ENCODE measurements at regions not wholly inside any gene's neighbourhood (a gene's known extent, or its start where the extent isn't known, plus 50 kb on each side); places are given as distances from the start of the nearest gene placed in this dataset.

DNA sequence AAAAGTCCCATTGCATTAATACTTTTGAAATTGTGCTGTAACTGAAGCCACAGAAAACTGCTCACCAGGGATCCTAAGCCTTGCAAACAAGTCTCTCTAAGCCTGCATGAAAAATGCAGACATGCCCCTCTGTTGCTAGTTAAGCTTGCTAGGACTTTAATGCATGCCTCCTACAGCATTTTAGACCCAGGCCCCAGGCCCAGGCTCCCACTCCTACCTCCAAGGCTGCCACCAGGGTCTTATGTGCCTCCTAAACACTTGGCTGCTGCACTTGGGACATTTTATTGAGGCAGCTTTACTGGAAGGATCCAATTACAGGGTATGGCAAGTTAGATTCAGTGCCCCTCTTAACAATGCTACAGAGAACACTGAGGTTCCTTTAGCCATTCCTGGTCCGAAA lies 467.3 kb upstream of the CLINT1 start:
- Histone ChIP-seq H4K20me1 (ENCODE audit: insufficient read depth, low read length) (no peaks in the 10 kb centered on the region), H3K9me3 (replicated peaks in 1 of 2; ENCODE audit: control insufficient read depth in 1 of 2, insufficient read depth in 1 of 2, low read length in 2 of 2) (peaks cover 3 to 7% of the 10 kb centered on the region in 2 donors), H3K4me1 (ENCODE audit: control insufficient read depth in 1 of 2, insufficient read depth in 2 of 2, low read length in 2 of 2) (no peaks in the 10 kb centered on the region), H2AFZ (ENCODE audit: insufficient read depth, low read depth, low read length, poor library complexity, severe bottlenecking) (no peak overlapping the region), H3K27ac (ENCODE audit: low read depth in 1 of 2, low read length in 2 of 2) (no peak overlapping the region), H3K27me3 (ENCODE audit: control insufficient read depth in 2 of 2, insufficient read depth in 2 of 2, low read length in 2 of 2) (no peaks in the 10 kb centered on the region), H3K4me3 (replicated peaks in 1 of 3; ENCODE audit: low read depth in 2 of 3, low read length in 3 of 3) (no peak overlapping the region), H3K36me3 (replicated peaks in 1 of 2; ENCODE audit: control insufficient read depth in 1 of 2, insufficient read depth in 2 of 2, low read length in 2 of 2) (no peaks in the 10 kb centered on the region), H3K9ac (ENCODE audit: insufficient read depth, low read length, poor library complexity, severe bottlenecking) (no peak overlapping the region), H3K79me2 (ENCODE audit: insufficient read depth, low read length) (no peaks in the 10 kb centered on the region), H3K4me2 (replicated peaks; ENCODE audit: extremely low read depth, low read length, poor library complexity, severe bottlenecking) (no peak overlapping the region)
- H3K9me3 Mint-ChIP-seq: peaks cover 0 to 18% (median 14%) of the 10 kb centered on the region in 7 donors
- intact Hi-C loops (cut with micrococcal nuclease): no loop called here
- H3K4me1 Mint-ChIP-seq: no peaks in the 10 kb centered on the region
- no peak overlapping the region for H3K4me3 Mint-ChIP-seq
- WGBS (ENCODE audit: insufficient coverage): no CpG with 5 or more reads among the region's 1 CpG
- H3K36me3 Mint-ChIP-seq: no peaks in the 10 kb centered on the region
- no peak for TF ChIP-seq CTCF (IDR thresholded peaks at IDR 0.05)
- no peak for DNase-seq
- H3K27me3 Mint-ChIP-seq (ENCODE audit: low read depth in 3 of 3): peaks cover 1 to 6% (median 5%) of the 10 kb centered on the region in 3 donors
- no peak overlapping the region for H3K27ac Mint-ChIP-seq

- Histone ChIP-seq H2AFZ (ENCODE audit: insufficient read depth, low read depth, low read length, poor library complexity, severe bottlenecking) (no peak overlapping the region), H3K36me3 (replicated peaks in 1 of 2; ENCODE audit: control insufficient read depth in 1 of 2, insufficient read depth in 2 of 2, low read length in 2 of 2) (no peaks in the 10 kb centered on the region), H4K20me1 (ENCODE audit: insufficient read depth, low read length) (no peaks in the 10 kb centered on the region), H3K79me2 (ENCODE audit: insufficient read depth, low read length) (no peaks in the 10 kb centered on the region), H3K9ac (ENCODE audit: insufficient read depth, low read length, poor library complexity, severe bottlenecking) (no peak overlapping the region), H3K4me2 (replicated peaks; ENCODE audit: extremely low read depth, low read length, poor library complexity, severe bottlenecking) (no peak overlapping the region), H3K9me3 (replicated peaks in 1 of 2; ENCODE audit: control insufficient read depth in 1 of 2, insufficient read depth in 1 of 2, low read length in 2 of 2) (peaks cover 0 to 3% of the 10 kb centered on the region in 2 donors), H3K4me1 (ENCODE audit: control insufficient read depth in 1 of 2, insufficient read depth in 2 of 2, low read length in 2 of 2) (no peaks in the 10 kb centered on the region), H3K4me3 (replicated peaks in 1 of 3; ENCODE audit: low read depth in 2 of 3, low read length in 3 of 3) (no peak overlapping the region), H3K27me3 (ENCODE audit: control insufficient read depth in 2 of 2, insufficient read depth in 2 of 2, low read length in 2 of 2) (no peaks in the 10 kb centered on the region), H3K27ac (ENCODE audit: low read depth in 1 of 2, low read length in 2 of 2) (no peak overlapping the region)
- Mint-ChIP-seq H3K4me1 (peaks cover 4% of the 10 kb centered on the region), H3K36me3 (no peaks in the 10 kb centered on the region), H3K9me3 (peaks cover 0 to 7% (median 5%) of the 10 kb centered on the region in 7 donors), H3K4me3 (no peak overlapping the region), H3K27ac (no peak overlapping the region), H3K27me3 (ENCODE audit: low read depth in 3 of 3) (peaks cover 1 to 2% (median 2%) of the 10 kb centered on the region in 3 donors)
- TF ChIP-seq CTCF (IDR thresholded peaks at IDR 0.05): no peak
- intact Hi-C loops (cut with micrococcal nuclease): no loop called here
- WGBS (ENCODE audit: insufficient coverage): 92% methylated on average over 3 of the region's 3 CpGs
- no peak for DNase-seq
These were observed 465.3 kb upstream of the CLINT1 start for GRCh38 chr5:158324236-158324635.
